Keratinocyte (primary cell): ENCODE measurements at regions not wholly inside any gene's neighbourhood (a gene's known extent, or its start where the extent isn't known, plus 50 kb on each side); places are given as distances from the start of the nearest gene placed in this dataset.

Source experiments
- DNase-seq: peaks from one replicate; pipeline ENCODE4 v3.0.0-alpha.2; 2011; ENCODE audit warnings: low read depth, missing footprints, low spot score
- FAIRE-seq: peaks from 2 replicates; lab custom pipeline; 2011; peaks lifted over from hg19 to GRCh38; lab: Jason Lieb, UNC
- H2AFZ ChIP-seq: 2 replicates; pipeline ENCODE4 v1.6.0; 2012; ENCODE audit warnings: low read length, control low read depth, inconsistent platforms; ENCODE audit not compliant: control insufficient read depth
- H3K27ac ChIP-seq: 2 replicates; pipeline ENCODE4 v1.5.1; 2011; ENCODE audit warnings: low read length; ENCODE audit not compliant: control insufficient read depth, insufficient read depth
- H3K27me3 ChIP-seq: 3 replicates; pipeline ENCODE4 v1.6.0; 2011; ENCODE audit warnings: low read length; ENCODE audit not compliant: control insufficient read depth, insufficient read depth; ENCODE audit errors: extremely low read depth
- H3K36me3 ChIP-seq, 2 experiments: 2 replicates in 1 of 2; 3 replicates in 1 of 2; pipeline ENCODE4 v1.5.1; 2011; ENCODE audit warnings: low read length in 2 of 2, mild to moderate bottlenecking in 1 of 2; ENCODE audit not compliant: control insufficient read depth in 2 of 2, insufficient read depth in 2 of 2; ENCODE audit errors: extremely low read depth in 1 of 2
- H3K4me1 ChIP-seq: 3 replicates; pipeline ENCODE4 v1.5.1; 2011; ENCODE audit warnings: low read length; ENCODE audit not compliant: control insufficient read depth, insufficient read depth; ENCODE audit errors: extremely low read depth
- H3K4me2 ChIP-seq: 3 replicates; pipeline ENCODE4 v1.6.0; 2011; ENCODE audit warnings: low read depth, low read length; ENCODE audit not compliant: control insufficient read depth, insufficient read depth; ENCODE audit errors: extremely low read depth
- H3K4me3 ChIP-seq, 3 experiments: fragments of 200-600 bp in 1 of 3; sonication (generic) in 1 of 3; 2 replicates in 2 of 3; 3 replicates in 1 of 3; pipeline ENCODE4 v1.5.1; 2011 to 2016; ENCODE audit warnings: low read length in 3 of 3, mild to moderate bottlenecking in 3 of 3, control low read depth in 2 of 3, inconsistent platforms in 1 of 3, low read depth in 1 of 3, mixed read lengths in 1 of 3, mixed run types in 1 of 3, moderate library complexity in 1 of 3; ENCODE audit not compliant: control insufficient read depth in 2 of 3, insufficient read depth in 2 of 3; ENCODE audit errors: extremely low read depth in 1 of 3
- H3K79me2 ChIP-seq: 2 replicates; pipeline ENCODE4 v1.6.0; 2012; ENCODE audit warnings: low read length; ENCODE audit not compliant: control insufficient read depth, insufficient read depth
- H3K9ac ChIP-seq: 3 replicates; pipeline ENCODE4 v1.6.0; 2011; ENCODE audit warnings: low read length; ENCODE audit not compliant: control insufficient read depth, insufficient read depth; ENCODE audit errors: extremely low read depth
- H3K9me1 ChIP-seq: 3 replicates; pipeline ENCODE4 v1.6.0; 2011; ENCODE audit warnings: low read length; ENCODE audit not compliant: control insufficient read depth, insufficient read depth; ENCODE audit errors: extremely low read depth
- H3K9me3 ChIP-seq: 2 replicates; pipeline ENCODE4 v1.5.1; 2012; ENCODE audit warnings: low read depth, low read length; ENCODE audit not compliant: control insufficient read depth
- H4K20me1 ChIP-seq: 3 replicates; pipeline ENCODE4 v1.6.0; 2011; ENCODE audit warnings: low read length; ENCODE audit not compliant: control insufficient read depth, insufficient read depth; ENCODE audit errors: extremely low read depth
- CTCF ChIP-seq, 3 experiments: IDR thresholded peaks in 1 of 3; conservative IDR thresholded peaks in 1 of 3; optimal IDR thresholded peaks in 1 of 3; 2 replicates in 2 of 3; 3 replicates in 1 of 3; pipeline versions ENCODE3 to v1.5.1; 2011; ENCODE audit warnings: low read length in 3 of 3, mild to moderate bottlenecking in 3 of 3, moderate library complexity in 2 of 3, control low read depth in 1 of 3, inconsistent platforms in 1 of 3; ENCODE audit not compliant: insufficient read depth in 2 of 3; ENCODE audit errors: extremely low read depth in 1 of 3
- EZH2 ChIP-seq: IDR thresholded peaks from one replicate; pipeline ENCODE4 v1.6.1; 2012; ENCODE audit warnings: inconsistent platforms, mild to moderate bottlenecking, low read length, moderate library complexity
- dilution Hi-C: fragments of 300-500 bp; cut with MboI; formaldehyde crosslinking; loops from one replicate; pipeline ENCODE4 v1.7.0; 2020; ENCODE audit warnings: low sequenced_read_pairs; ENCODE audit not compliant: extremely low pct_ligation_motif_present

GRCh38 chr1:38616846-38617245 is 242.7 kb downstream of the RRAGC start:
- Histone ChIP-seq H3K9me1 (no peaks in the 10 kb centered on the region), H3K36me3 (no peaks in the 10 kb centered on the region), H3K4me1 (no peaks in the 10 kb centered on the region), H3K9ac (no peak overlapping the region), H3K27me3 (peaks cover 7% of the 10 kb centered on the region), H2AFZ (no peak overlapping the region), H3K4me3 (no peak overlapping the region), H3K9me3 (no peaks in the 10 kb centered on the region), H4K20me1 (no peaks in the 10 kb centered on the region), H3K4me2 (no peak overlapping the region), H3K27ac (no peak overlapping the region), H3K79me2 (no peaks in the 10 kb centered on the region)
- TF ChIP-seq EZH2: no peak
- TF ChIP-seq CTCF (optimal IDR thresholded peaks at IDR 0.05 in 1 of 3, IDR thresholded peaks at IDR 0.05 in 1 of 3, conservative IDR thresholded peaks at IDR 0.05 in 1 of 3; ENCODE audit: extremely low read depth in 1 of 3, insufficient read depth in 2 of 3, low read length in 3 of 3): no peak
- DNase-seq (no peak), FAIRE-seq (no peak)
- dilution Hi-C loops: no loop called here

- peaks cover 4% of the 10 kb centered on the region for H3K27me3 ChIP-seq
- H2AFZ ChIP-seq: no peak overlapping the region
- FAIRE-seq (no peak), DNase-seq (no peak)
- no peak overlapping the region for H3K27ac ChIP-seq
- no peaks in the 10 kb centered on the region for H3K4me1 ChIP-seq
- no peak overlapping the region for H3K9ac ChIP-seq
- H3K79me2 ChIP-seq: no peaks in the 10 kb centered on the region
- H3K36me3 ChIP-seq: no peaks in the 10 kb centered on the region
- dilution Hi-C loops: no loop called here
- H3K4me3 ChIP-seq: no peak overlapping the region
- H3K9me3 ChIP-seq: no peaks in the 10 kb centered on the region
- TF ChIP-seq EZH2 (no peak), CTCF (optimal IDR thresholded peaks at IDR 0.05 in 1 of 3, IDR thresholded peaks at IDR 0.05 in 1 of 3, conservative IDR thresholded peaks at IDR 0.05 in 1 of 3; ENCODE audit: extremely low read depth in 1 of 3, insufficient read depth in 2 of 3, low read length in 3 of 3) (peak; percentile 45 to 63 (median 52))
- no peaks in the 10 kb centered on the region for H4K20me1 ChIP-seq
- no peaks in the 10 kb centered on the region for H3K9me1 ChIP-seq
- H3K4me2 ChIP-seq: no peak overlapping the region
Observed at GRCh38 chr1:38615680-38616079, 243.9 kb downstream of the RRAGC start.
